Globus pallidus (tissue), 1 donor: ENCODE measurements at regions not wholly inside any gene's neighbourhood (a gene's known extent, or its start where the extent isn't known, plus 50 kb on each side); places are given as distances from the start of the nearest gene placed in this dataset.
"Not testable (repeated sequence)": the region's sequence is repeated elsewhere in the genome, so short reads cannot be mapped to it uniquely, and the experiment has no call there.

Experiments
- DNase-seq: peaks from one replicate; pipeline ENCODE4 v3.0.0-alpha.2; 2015; ENCODE audit warnings: low spot score

DNA sequence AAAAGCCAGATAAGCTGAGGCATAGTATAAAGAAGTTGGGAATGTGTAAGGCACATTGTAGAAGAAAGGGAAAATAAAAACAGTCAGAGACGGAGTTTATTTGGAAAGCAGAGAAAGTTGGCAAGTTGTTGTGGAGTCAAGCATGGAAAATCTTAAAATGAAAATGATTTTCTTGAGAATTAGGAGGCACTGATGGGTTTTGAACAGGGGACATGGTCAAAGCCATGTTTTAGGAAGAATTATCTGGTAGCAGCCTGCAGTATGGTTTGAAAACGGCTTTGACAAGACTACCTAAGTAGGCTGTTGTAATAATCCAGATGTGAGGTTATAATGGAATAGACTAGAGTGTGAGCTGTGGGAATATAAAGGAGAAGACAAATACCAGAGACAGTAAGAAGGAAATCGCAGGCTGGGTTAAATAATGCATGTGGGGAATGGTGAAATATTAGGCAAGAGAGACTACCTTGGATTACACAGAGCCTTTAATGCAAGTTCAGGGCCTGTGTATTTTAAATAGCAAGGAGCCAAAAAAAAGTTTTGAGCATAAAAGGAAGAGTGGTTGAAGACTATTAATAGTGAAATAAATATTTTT, 130.4 kb upstream of the MEOX2 start:
- DNase-seq = no peak

DNA sequence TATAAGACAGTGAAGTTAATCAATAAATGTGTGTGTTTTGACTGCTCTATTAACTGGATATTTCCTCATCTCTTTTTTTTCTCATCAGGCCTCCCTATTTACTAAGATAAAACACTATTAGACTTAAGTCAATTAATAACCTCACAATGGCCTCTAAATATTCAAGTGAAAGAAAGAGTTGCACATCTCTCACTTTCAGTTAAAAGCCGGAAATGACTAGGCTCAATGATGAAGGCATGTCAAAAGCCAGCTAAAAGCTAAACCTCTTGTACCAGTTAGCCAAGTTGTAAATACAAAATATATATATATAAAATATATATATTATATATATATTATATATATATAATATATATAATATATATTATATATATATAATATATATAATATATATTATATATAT, 127.0 kb upstream of the MEOX2 start:
- DNase-seq = no peak

DNA sequence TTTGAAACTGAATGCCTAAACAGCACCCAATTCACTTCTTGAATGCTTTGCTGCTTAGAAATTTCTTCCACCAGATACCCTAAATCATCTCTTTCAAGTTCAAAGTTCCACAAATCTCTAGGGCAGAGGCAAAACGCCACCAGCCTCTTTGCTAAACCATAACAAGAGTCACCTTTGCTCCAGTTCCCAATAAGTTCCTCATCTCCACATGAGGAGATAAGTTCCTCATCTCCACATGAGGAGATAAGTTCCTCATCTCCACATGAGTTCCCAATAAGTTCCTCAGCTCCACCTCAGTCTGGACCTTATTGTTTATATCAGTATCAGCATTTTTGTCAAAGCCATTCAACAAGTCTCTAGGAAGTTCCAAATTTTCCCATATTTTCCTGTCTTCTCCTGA, 123.9 kb upstream of the MEOX2 start:
- DNase-seq = not testable (repeated sequence)

DNA sequence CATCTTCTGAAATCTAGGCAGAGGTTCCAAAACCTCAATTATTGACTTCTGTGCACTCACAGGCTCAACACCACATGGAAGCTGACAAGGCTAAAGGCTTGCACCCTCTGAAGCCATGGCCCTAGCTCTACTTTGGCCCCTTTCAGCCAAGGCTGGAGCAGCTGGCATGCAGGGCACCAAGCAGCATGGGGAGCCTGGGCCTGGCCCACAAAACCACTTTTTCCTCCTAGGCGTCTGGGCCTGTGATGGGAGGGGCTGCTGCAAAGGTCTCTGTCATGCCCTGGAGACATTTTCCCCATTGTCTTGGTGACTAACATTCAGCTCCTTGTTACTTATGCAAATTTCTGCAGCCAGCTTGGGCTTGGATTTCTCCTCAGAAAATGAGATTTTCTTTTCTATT, 123.5 kb upstream of the MEOX2 start:
- not testable (repeated sequence) for DNase-seq

DNA sequence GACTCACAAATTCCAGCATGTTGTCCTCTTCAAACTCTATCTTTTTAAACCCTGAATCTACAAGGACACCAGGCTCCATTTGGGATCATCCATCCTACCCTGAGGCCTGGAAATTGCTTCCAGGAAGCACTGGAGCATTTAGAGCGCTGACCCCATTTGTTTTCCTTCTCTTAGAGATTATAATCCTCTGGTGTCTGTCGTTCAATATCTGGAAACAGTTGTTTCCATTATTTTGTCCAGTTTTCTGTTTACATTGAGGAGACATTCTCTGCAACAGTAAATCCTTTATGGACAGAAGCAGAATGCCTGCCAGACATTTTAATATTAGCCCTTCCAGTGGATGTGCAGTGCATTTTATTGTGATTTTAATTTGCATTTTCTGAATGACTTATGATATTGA, 119.4 kb upstream of the MEOX2 start:
- no peak for DNase-seq

DNA sequence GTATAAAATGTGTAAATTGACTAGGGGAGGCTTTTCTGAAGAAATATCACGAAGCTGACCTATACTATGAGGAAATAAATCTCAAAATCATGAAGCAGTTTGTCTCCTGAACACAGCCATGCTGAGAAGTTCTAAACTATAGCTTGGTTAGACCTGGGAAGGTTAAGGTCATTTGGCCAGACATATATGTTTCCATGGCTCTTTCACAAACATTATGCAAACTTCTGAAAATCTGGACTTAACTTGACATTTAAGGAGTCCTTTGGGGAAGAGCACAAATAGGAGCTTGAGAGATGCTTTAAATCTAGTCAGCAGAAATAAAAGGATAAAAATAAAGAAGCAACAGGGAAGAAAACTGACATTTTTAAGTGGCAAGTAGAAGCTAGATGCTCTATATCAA, 115.9 kb upstream of the MEOX2 start:
- no peak for DNase-seq

DNA sequence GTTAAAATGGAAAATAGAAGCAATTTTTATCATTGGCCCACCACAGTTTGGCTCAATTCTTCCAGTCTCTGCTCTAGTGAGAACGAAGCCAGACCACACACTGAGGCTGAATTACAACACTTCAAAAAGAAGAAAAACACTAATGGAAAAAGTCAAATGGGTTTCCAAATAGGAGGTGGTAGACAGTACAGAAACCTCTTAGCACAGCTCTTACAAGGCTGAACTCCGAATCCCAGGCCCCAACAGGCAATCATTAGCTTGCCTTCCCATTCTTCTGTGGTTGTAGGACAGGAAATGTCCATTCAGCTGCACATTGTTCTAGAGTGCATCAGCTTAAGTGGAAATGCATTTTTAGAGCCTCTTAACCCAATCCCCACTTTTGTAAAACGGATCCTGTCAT, 115.1 kb upstream of the MEOX2 start:
- no peak for DNase-seq

DNA sequence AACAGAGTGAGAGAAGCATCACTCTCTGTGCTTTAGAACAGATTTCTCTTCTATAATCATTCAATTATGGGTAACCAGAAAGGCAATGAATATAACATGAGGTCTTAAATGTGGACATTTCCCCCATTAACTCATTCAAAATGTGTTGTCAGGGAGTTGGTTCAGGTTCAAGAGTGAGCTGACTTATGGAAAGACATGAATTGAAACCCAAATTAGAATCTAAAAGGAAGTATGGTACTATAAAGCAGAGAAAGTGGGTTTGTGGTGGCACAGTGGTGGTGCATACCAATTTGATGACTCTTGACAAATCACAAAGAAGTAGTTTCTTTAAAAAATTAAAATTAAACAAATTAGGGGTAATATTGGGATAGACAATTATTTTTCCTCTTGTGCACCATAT, 114.6 kb upstream of the MEOX2 start:
- DNase-seq = no peak

DNA sequence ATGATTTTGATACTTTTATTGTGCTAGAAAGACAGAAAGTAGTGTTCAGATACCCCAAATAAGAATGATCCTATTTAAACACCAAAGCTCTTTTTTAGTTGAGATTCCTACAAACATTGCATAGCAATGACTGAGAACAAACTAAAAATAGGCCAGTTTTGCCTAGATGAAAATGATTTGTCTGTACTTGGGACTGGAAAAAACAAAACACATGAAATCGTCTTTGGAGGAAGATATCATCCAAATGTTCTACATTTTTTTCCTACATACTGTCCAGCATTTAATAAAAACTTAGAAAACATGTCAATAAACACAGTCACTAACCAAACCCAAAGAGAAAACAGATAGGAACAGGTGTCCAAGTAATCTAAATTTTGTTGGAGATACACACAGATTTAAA, 111.6 kb upstream of the MEOX2 start:
- DNase-seq = no peak

DNA sequence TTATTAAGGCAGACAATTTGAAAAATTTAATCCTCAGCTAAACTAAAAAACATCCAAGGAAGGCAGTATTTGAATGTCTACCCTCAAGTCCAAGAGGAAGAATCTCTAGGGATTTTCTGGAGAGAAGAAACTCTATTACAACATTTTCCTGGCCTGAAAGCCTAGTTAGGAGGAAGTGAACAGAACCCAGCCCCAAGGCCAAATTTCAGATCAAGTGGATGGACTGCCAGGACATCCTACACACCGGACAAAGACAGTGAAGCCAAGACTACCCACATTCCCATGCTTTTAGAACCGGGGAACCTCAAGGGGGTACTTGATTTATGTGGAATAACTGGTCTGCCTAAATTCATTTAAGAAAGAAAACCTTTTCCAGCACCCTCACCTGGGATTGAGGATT, 108.9 kb upstream of the MEOX2 start:
- no peak for DNase-seq

DNA sequence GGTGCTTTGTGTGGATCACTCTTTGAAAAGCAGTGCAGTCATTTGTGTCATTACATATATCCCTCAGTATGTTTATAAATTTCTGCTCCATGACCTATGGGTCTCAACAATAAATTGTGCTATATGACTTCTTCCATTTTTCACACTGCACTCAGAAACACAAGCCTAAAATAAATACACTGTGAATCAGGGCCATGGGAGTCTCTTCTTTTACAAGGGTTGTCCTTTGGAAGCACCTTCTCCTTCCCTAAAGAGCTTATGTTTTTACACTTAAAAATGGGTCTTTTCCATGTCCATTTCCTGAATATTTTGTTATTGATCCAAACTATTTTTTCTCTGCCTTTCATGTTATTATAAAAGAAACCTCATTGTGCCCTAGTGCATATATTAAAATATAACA, 108.3 kb upstream of the MEOX2 start:
- DNase-seq = no peak

DNA sequence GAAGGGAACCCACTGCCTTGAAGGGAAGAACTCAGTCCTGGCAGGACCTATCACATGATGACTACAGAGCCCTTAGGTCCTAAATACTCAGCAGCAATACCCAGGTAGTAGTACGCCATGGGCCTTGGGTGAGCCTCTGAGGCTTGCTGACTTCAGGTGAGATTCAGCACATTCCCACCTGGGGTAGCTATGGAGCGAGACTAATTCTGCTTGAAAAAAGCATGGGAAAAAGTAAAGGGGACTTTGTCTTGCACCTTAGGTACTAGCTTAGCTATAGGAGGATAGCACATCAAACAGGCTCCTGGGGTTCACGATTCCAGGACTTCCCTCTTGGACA, 98.2 kb upstream of the MEOX2 start:
- DNase-seq = no peak

DNA sequence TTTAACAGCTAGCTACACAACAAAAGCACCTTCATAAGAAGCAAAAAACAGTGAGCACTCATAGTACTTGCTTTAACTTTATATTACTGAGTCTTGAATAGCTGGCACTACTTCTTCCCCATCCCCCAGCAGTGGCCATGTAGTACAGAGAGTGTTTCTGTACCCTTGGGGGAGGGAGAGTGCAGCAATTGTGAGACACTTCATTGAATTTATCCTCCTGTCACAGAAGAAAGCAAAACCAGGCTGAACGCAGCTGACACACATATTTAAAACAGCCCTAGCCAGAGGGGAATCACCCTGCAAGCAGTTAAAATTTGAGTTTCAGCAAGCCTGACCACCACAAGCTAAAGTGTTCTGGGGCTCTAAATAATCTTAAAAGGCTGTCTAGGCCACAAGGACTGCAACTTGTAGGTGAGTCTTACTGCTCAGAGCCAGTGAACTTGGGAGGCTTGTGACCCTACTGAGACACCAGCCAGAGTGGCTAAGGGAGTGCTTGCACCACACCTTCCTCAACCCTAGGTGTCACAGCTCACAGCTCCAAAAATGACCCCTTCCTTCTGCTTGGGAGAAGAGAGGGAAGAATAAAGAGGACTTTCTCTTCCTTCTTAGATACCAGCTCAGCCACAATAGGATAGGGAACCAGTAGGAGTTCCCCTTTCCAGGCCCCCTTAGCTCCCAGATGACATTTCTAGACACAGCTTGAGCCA, 97.7 kb upstream of the MEOX2 start:
- peak; percentile 62 for DNase-seq

DNA sequence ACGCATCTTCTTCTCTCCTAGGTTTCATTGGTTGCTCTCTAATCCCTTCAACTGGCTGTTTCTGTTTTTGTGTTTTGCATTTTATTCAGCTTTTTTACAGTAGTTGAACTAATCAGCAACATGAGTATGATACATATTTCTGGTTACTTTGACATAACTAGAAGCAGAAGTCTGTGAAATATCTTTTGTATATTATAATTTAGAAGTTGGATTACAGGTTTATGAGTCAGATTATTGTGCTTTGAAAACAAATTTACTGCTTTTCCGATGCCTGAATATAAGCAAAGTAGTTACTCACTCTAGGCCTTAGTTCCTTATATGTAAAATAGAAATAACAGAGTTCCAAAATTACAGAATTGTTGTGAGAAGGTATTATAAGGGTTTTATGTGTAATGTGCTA, 96.2 kb upstream of the MEOX2 start:
- DNase-seq = no peak

DNA sequence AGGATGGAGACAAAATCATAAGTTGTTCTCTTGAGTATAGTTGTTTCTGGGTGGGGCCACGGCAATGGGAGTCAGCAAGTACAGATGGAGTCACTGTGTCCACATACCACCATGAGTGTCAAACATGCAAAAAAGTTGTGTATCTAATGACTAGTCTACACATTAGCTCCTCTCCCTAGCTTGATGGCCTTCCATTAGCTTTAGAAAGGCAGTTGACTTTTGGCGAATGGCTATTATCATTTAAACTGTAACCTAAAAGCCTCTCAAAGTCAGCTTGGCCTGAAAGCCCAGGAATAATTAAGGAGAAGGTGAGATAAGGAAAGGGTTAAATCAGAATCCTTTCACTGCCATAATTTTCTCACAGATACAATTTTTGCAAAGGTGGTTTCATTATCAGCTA, 95.5 kb upstream of the MEOX2 start:
- DNase-seq = no peak

DNA sequence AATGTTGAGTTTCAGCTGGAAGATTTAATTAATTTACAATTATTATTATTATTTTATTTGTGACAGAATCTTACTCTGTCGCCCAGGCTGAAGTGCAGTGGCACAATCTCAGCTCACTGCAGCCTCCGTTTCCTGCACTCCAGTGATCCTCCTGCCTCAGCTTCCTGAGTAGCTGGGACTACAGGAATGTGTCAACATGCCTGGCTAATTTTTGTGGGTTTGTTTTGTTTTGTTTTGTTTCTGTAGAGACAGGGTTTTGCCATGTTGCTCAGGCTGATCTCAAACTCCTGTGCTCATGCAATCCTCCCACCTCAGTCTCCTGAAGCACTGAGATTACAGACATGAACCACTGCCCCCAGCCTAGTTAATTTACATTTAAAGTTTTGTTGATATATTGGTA, 93.8 kb upstream of the MEOX2 start:
- no peak for DNase-seq

DNA sequence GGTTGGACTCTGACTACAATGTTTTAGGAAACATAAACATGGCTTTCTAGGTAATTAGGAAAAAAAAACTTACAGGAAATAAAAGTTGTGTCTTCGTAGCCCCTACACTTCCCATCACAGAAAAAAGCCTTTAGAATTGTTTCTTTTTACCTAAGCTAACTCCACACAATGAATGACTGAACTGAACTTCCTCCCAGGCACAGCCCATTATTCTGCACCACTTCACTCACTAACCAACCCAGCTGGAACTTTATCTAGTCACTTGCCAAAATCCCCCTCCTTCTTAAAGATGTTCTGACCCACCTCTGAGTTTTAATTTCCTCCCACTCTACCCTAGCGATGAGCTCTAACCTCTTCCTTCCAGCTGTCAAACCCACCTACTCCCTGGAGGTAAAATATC, 91.7 kb upstream of the MEOX2 start:
- no peak for DNase-seq

DNA sequence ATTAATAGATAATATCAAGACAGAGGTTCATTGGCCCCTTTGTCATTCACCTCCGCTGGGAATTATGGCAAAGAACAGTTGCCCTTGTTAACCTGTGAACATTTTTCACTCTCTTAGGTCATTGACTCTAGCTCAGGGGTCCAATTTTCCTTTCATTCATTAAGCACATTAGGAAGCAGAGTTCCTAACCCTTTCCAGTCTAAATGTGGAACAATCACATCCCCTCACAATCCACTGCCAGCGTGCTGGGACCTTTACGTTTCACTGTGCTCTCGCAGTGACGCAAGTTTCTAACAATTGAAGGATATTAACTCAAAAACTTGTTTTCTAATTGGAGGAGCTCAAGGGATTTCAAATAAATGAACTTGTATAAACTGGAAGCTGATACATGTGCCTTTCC, 79.3 kb upstream of the MEOX2 start:
- DNase-seq = no peak

DNA sequence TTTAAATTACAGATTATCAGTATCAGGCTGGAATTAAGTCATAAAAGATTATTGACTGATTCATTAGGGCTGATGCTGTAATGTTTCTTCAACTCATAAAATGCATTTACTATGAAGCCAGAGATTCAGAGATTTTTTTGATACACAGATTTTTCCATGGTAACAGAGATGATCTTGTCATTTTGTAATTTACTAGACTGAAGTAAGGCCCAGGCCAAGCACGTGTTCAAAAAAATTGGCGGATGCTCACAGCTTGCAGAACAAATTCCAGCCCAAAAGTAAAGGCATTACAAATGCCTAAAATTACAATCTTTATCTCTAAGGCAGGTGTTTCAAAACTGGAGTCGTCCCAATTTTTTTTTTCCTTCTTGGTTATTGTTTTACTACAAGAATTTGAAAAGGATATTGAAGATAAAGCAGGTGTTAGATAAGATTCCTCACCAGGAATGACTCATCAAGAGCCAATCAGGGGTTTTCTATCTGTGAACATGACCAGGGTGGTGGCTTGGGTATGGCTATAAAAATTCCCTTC, 78.4 kb upstream of the MEOX2 start:
- DNase-seq = no peak

DNA sequence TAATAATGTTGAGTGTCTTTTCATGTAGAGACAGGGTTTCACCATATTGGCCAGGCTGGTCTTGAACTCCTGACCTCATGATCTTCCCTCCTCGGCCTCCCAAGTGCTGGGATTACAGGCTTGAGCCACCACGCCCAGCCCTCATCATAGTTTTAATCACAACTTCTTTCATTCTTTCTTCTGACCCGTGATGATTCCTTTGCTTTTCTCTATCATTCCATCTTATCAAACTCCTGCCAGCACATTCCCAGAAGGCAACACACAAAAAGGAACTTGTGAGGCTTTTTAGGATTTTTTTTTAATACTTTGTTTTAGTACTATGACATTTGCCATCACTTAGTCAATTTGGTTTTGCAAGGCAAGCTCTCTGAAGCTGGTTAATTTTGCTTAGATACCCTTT, 77.5 kb upstream of the MEOX2 start:
- DNase-seq = no peak

DNA sequence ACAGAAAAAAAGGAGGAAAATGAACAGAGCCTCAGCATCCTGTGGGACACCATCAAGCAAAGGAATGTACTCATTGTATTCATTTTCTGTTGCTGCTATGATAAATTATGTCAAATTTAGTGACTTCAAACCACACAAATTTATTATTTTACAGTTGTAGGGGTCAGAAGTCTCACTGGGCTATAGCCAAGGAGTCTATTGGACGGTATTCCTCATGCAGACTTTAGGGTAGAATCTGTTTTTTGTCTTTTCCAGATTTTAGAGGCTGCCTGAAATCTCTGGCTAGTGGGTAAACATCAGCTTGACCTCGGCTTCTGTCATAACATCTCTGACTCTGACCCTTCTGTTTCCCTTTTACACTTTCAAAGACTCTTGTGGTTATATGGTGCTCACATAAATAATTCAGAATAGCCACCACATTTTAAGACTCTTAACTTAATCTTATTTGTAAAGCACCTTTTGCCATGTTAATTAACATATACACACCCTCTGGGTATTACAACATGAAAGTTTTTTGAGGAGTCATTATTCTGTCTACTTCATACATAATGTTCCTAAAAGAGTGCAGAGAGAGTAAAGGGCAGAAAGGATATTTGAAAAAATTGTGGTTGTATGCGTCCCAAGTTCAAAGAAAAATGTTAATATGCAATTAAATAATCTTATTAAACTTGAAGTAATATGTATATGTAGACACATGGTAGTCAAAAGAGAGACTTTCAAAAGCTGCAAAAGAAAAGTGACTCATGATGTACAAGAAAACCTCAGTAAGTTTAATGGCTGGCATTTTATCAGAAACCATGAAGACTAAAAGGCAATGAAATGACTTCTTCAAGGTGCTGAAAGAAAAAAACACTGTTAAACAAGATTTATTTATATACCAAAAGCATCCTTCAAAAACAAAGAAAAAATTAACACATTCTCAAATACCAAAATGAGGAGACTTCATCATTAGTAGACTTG, 70.8 kb upstream of the MEOX2 start:
- DNase-seq = no peak

DNA sequence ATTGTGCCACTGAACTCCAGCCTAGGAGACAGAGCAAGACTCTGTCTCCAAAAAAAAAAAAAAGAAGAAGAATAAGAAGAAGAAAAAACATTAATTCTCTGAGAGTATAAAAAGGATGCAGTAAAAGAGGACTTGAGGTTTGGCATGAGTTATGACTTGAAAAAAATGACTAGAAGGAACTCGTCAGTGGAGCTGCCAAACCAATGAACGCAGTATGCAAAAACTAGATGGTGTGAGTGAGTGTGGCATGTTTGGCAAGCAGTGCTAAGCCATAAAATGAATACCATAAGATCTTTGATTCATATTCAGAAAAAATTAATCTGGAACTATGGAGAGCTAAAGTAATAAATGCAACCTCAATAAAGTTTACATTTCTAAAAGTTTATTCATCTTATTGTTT, 68.6 kb upstream of the MEOX2 start:
- no peak for DNase-seq
